Keratinocyte (primary cell): ENCODE measurements at regions not wholly inside any gene's neighbourhood (a gene's known extent, or its start where the extent isn't known, plus 50 kb on each side); places are given as distances from the start of the nearest gene placed in this dataset.

ENCODE experiments used
- DNase-seq: peaks from one replicate; pipeline ENCODE4 v3.0.0-alpha.2; 2011; ENCODE audit warnings: low read depth, missing footprints, low spot score
- FAIRE-seq: peaks from 2 replicates; lab custom pipeline; 2011; peaks lifted over from hg19 to GRCh38; lab: Jason Lieb, UNC
- H2AFZ ChIP-seq: 2 replicates; pipeline ENCODE4 v1.6.0; 2012; ENCODE audit warnings: low read length, control low read depth, inconsistent platforms; ENCODE audit not compliant: control insufficient read depth
- H3K27ac ChIP-seq: 2 replicates; pipeline ENCODE4 v1.5.1; 2011; ENCODE audit warnings: low read length; ENCODE audit not compliant: control insufficient read depth, insufficient read depth
- H3K27me3 ChIP-seq: 3 replicates; pipeline ENCODE4 v1.6.0; 2011; ENCODE audit warnings: low read length; ENCODE audit not compliant: control insufficient read depth, insufficient read depth; ENCODE audit errors: extremely low read depth
- H3K36me3 ChIP-seq, 2 experiments: 2 replicates in 1 of 2; 3 replicates in 1 of 2; pipeline ENCODE4 v1.5.1; 2011; ENCODE audit warnings: low read length in 2 of 2, mild to moderate bottlenecking in 1 of 2; ENCODE audit not compliant: control insufficient read depth in 2 of 2, insufficient read depth in 2 of 2; ENCODE audit errors: extremely low read depth in 1 of 2
- H3K4me1 ChIP-seq: 3 replicates; pipeline ENCODE4 v1.5.1; 2011; ENCODE audit warnings: low read length; ENCODE audit not compliant: control insufficient read depth, insufficient read depth; ENCODE audit errors: extremely low read depth
- H3K4me2 ChIP-seq: 3 replicates; pipeline ENCODE4 v1.6.0; 2011; ENCODE audit warnings: low read depth, low read length; ENCODE audit not compliant: control insufficient read depth, insufficient read depth; ENCODE audit errors: extremely low read depth
- H3K4me3 ChIP-seq, 3 experiments: fragments of 200-600 bp in 1 of 3; sonication (generic) in 1 of 3; 2 replicates in 2 of 3; 3 replicates in 1 of 3; pipeline ENCODE4 v1.5.1; 2011 to 2016; ENCODE audit warnings: low read length in 3 of 3, mild to moderate bottlenecking in 3 of 3, control low read depth in 2 of 3, inconsistent platforms in 1 of 3, low read depth in 1 of 3, mixed read lengths in 1 of 3, mixed run types in 1 of 3, moderate library complexity in 1 of 3; ENCODE audit not compliant: control insufficient read depth in 2 of 3, insufficient read depth in 2 of 3; ENCODE audit errors: extremely low read depth in 1 of 3
- H3K79me2 ChIP-seq: 2 replicates; pipeline ENCODE4 v1.6.0; 2012; ENCODE audit warnings: low read length; ENCODE audit not compliant: control insufficient read depth, insufficient read depth
- H3K9ac ChIP-seq: 3 replicates; pipeline ENCODE4 v1.6.0; 2011; ENCODE audit warnings: low read length; ENCODE audit not compliant: control insufficient read depth, insufficient read depth; ENCODE audit errors: extremely low read depth
- H3K9me1 ChIP-seq: 3 replicates; pipeline ENCODE4 v1.6.0; 2011; ENCODE audit warnings: low read length; ENCODE audit not compliant: control insufficient read depth, insufficient read depth; ENCODE audit errors: extremely low read depth
- H3K9me3 ChIP-seq: 2 replicates; pipeline ENCODE4 v1.5.1; 2012; ENCODE audit warnings: low read depth, low read length; ENCODE audit not compliant: control insufficient read depth
- H4K20me1 ChIP-seq: 3 replicates; pipeline ENCODE4 v1.6.0; 2011; ENCODE audit warnings: low read length; ENCODE audit not compliant: control insufficient read depth, insufficient read depth; ENCODE audit errors: extremely low read depth
- CTCF ChIP-seq, 3 experiments: IDR thresholded peaks in 1 of 3; conservative IDR thresholded peaks in 1 of 3; optimal IDR thresholded peaks in 1 of 3; 2 replicates in 2 of 3; 3 replicates in 1 of 3; pipeline versions ENCODE3 to v1.5.1; 2011; ENCODE audit warnings: low read length in 3 of 3, mild to moderate bottlenecking in 3 of 3, moderate library complexity in 2 of 3, control low read depth in 1 of 3, inconsistent platforms in 1 of 3; ENCODE audit not compliant: insufficient read depth in 2 of 3; ENCODE audit errors: extremely low read depth in 1 of 3
- EZH2 ChIP-seq: IDR thresholded peaks from one replicate; pipeline ENCODE4 v1.6.1; 2012; ENCODE audit warnings: inconsistent platforms, mild to moderate bottlenecking, low read length, moderate library complexity
- dilution Hi-C: fragments of 300-500 bp; cut with MboI; formaldehyde crosslinking; loops from one replicate; pipeline ENCODE4 v1.7.0; 2020; ENCODE audit warnings: low sequenced_read_pairs; ENCODE audit not compliant: extremely low pct_ligation_motif_present

DNA sequence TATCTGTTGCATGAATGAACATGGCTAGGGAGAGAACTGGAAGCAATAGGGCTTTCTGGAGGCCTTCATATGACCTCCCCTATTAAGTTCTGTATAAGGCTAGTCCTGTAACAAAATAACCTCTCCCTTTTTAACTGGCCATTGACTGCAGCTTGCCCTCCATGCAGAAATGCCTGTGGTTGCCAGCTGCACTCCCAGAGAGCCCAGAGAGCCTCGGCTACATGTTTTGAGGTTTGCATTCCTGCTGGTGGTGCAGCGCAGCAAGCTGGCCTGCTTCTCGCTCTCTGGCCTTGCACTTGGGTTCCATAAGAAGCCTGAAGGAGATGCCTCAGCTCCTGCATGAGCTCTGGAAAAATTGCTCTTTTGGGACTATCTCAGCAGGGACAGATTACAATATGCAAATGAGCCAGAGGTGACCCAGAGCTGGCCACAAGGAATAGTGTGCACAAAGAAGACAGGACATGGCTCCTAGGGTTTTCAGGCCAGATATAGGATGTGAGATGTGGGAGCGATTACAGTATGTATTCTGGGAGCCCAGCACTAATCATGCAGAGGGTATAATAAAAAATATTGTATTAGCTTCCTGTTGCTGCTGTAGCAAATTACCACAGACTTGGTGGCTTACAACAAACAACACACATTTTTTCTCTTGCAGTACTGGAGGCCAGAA lies 186.7 kb downstream of the INSIG2 start:
- H3K9me3 ChIP-seq = no peaks in the 10 kb centered on the region
- H3K27me3 ChIP-seq = peaks cover 10% of the 10 kb centered on the region
- H3K36me3 ChIP-seq = no peaks in the 10 kb centered on the region
- no peak overlapping the region for H3K4me3 ChIP-seq
- no peak overlapping the region for H3K4me2 ChIP-seq
- H4K20me1 ChIP-seq = no peaks in the 10 kb centered on the region
- H3K9ac ChIP-seq = no peak overlapping the region
- FAIRE-seq (no peak), DNase-seq (no peak)
- TF ChIP-seq CTCF (optimal IDR thresholded peaks at IDR 0.05 in 1 of 3, IDR thresholded peaks at IDR 0.05 in 1 of 3, conservative IDR thresholded peaks at IDR 0.05 in 1 of 3; ENCODE audit: extremely low read depth in 1 of 3, insufficient read depth in 2 of 3, low read length in 3 of 3) (no peak), EZH2 (no peak)
- no peak overlapping the region for H2AFZ ChIP-seq
- H3K79me2 ChIP-seq = no peaks in the 10 kb centered on the region
- no peaks in the 10 kb centered on the region for H3K4me1 ChIP-seq
- H3K27ac ChIP-seq = no peak overlapping the region
- no peaks in the 10 kb centered on the region for H3K9me1 ChIP-seq
- dilution Hi-C loops = no loop called here

DNA sequence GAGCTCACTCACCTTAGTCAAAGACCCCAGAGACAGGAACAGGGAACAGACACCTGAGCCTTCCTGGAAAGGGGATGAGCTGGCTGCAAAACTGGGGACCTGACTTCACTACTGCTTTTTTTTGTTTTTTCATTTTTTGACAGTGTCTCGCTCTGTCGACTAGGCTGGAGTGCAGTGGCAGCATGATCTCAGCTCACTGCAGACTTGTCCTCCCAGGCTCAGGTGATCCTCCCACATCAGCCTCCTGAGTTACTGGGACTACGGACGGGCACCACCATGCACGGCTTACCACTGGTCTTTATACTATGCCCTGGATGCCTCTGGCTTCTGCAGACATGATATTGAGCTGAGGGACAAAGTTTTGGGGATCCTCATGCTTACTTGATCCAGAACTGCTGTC lies 184.1 kb downstream of the INSIG2 start:
- H3K4me2 ChIP-seq = no peak overlapping the region
- H3K9me1 ChIP-seq = no peaks in the 10 kb centered on the region
- H3K36me3 ChIP-seq = no peaks in the 10 kb centered on the region
- no peaks in the 10 kb centered on the region for H4K20me1 ChIP-seq
- peaks cover 10% of the 10 kb centered on the region for H3K27me3 ChIP-seq
- no peak overlapping the region for H2AFZ ChIP-seq
- FAIRE-seq (no peak), DNase-seq (no peak)
- H3K27ac ChIP-seq = no peak overlapping the region
- H3K9me3 ChIP-seq = no peaks in the 10 kb centered on the region
- no peaks in the 10 kb centered on the region for H3K4me1 ChIP-seq
- H3K79me2 ChIP-seq = no peaks in the 10 kb centered on the region
- no peak overlapping the region for H3K4me3 ChIP-seq
- TF ChIP-seq EZH2 = no peak
- no peak for TF ChIP-seq CTCF (optimal IDR thresholded peaks at IDR 0.05 in 1 of 3, IDR thresholded peaks at IDR 0.05 in 1 of 3, conservative IDR thresholded peaks at IDR 0.05 in 1 of 3; ENCODE audit: extremely low read depth in 1 of 3, insufficient read depth in 2 of 3, low read length in 3 of 3)
- dilution Hi-C loops = no loop called here
- H3K9ac ChIP-seq = no peak overlapping the region
